Naive thymus-derived CD4-positive, alpha-beta T cell (primary cell): ENCODE measurements at regions not wholly inside any gene's neighbourhood (a gene's known extent, or its start where the extent isn't known, plus 50 kb on each side); places are given as distances from the start of the nearest gene placed in this dataset.

ENCODE experiments used
- ATAC-seq: fragments of 150-1000 bp; cut with Tn5 transposase; 2 replicates; pipeline ENCODE4 v1.10.0; 2021; ENCODE audit warnings: mild to moderate bottlenecking, moderate library complexity
- CTCF ChIA-PET: fragments of 350-600 bp; sonication (Branson Sonifier 250); formaldehyde crosslinking; loops from one replicate; lab custom pipeline; 2021; ENCODE audit warnings: antibody characterized with exemption; lab: Charles Lee
- POLR2A ChIA-PET: fragments of 350-600 bp; sonication (Branson Sonifier 250); formaldehyde crosslinking; loops from one replicate; lab custom pipeline; 2021; ENCODE audit warnings: antibody characterized with exemption, inconsistent platforms; lab: Charles Lee
- DNase-seq, 9 donors: peaks; one replicate each; pipeline versions ENCODE4 v3.0.0 to v3.0.0-alpha.2; 2020 to 2022; ENCODE audit warnings: mixed read lengths in 1 of 9
- H3K27ac ChIP-seq: one replicate; pipeline ENCODE4 v1.7.0; 2013; ENCODE audit warnings: mild to moderate bottlenecking, low read depth, low read length, moderate library complexity
- H3K27me3 ChIP-seq, 2 donors: one replicate each; pipeline ENCODE4 v1.7.0; 2013; ENCODE audit warnings: low read length in 2 of 2, mild to moderate bottlenecking in 2 of 2, moderate library complexity in 2 of 2; ENCODE audit not compliant: control insufficient read depth in 2 of 2, insufficient read depth in 2 of 2
- H3K36me3 ChIP-seq, 3 experiments: 1 replicate in 2 of 3; 2 replicates in 1 of 3; pipeline ENCODE4 v1.7.0; 2013; ENCODE audit warnings: low read length in 3 of 3, mild to moderate bottlenecking in 3 of 3, moderate library complexity in 1 of 3; ENCODE audit not compliant: insufficient read depth in 3 of 3, control insufficient read depth in 2 of 3
- H3K4me1 ChIP-seq, 2 donors: one replicate each; pipeline ENCODE4 v1.7.0; 2013; ENCODE audit warnings: low read length in 2 of 2, mild to moderate bottlenecking in 2 of 2, moderate library complexity in 1 of 2; ENCODE audit not compliant: control insufficient read depth in 2 of 2, insufficient read depth in 2 of 2
- H3K4me3 ChIP-seq: 2 replicates; pipeline ENCODE4 v1.7.0; 2013; ENCODE audit warnings: mild to moderate bottlenecking, low read length
- H3K9me3 ChIP-seq, 3 experiments: 1 replicate in 2 of 3; 2 replicates in 1 of 3; pipeline ENCODE4 v1.7.0; 2013; ENCODE audit warnings: low read length in 3 of 3; ENCODE audit not compliant: control insufficient read depth in 2 of 3
- H3K27ac Mint-ChIP-seq, 9 donors: one replicate each; pipeline ENCODE4 v1.8.0; 2020 to 2022; ENCODE audit warnings: mixed read lengths in 9 of 9, mild to moderate bottlenecking in 8 of 9, moderate library complexity in 5 of 9, inconsistent platforms in 2 of 9
- H3K27me3 Mint-ChIP-seq, 5 donors: one replicate each; pipeline ENCODE4 v1.8.0; 2021 to 2022; ENCODE audit warnings: mixed read lengths in 5 of 5, mild to moderate bottlenecking in 1 of 5
- H3K36me3 Mint-ChIP-seq, 5 donors: one replicate each; pipeline ENCODE4 v1.8.0; 2020 to 2022; ENCODE audit warnings: mixed read lengths in 5 of 5, mild to moderate bottlenecking in 3 of 5, inconsistent platforms in 1 of 5
- H3K4me1 Mint-ChIP-seq, 7 donors: one replicate each; pipeline ENCODE4 v1.8.0; 2020 to 2022; ENCODE audit warnings: mixed read lengths in 7 of 7, mild to moderate bottlenecking in 3 of 7, inconsistent platforms in 1 of 7
- H3K4me3 Mint-ChIP-seq, 10 donors: one replicate each; pipeline ENCODE4 v1.8.0; 2020 to 2022; ENCODE audit warnings: mild to moderate bottlenecking in 10 of 10, mixed read lengths in 10 of 10, moderate library complexity in 6 of 10, inconsistent platforms in 2 of 10
- H3K9me3 Mint-ChIP-seq, 11 donors: one replicate each; pipeline ENCODE4 v1.8.0; 2020 to 2022; ENCODE audit warnings: mixed read lengths in 11 of 11, mild to moderate bottlenecking in 4 of 11, inconsistent platforms in 1 of 11, moderate library complexity in 1 of 11
- intact Hi-C, 2 donors: fragments of 100-400 bp; cut with micrococcal nuclease; formaldehyde crosslinking; loops; one replicate each; pipeline ENCODE4 v1.15.1; 2023

GRCh38 chr1:175894581-175894980, 151.2 kb upstream of the TNR start:
- H3K9me3 Mint-ChIP-seq = peaks cover 0 to 4% (median 0%) of the 10 kb centered on the region in 11 donors
- no peak overlapping the region for H3K4me3 ChIP-seq
- ChIA-PET POLR2A (no interaction called here), CTCF (no interaction called here)
- no peaks in the 10 kb centered on the region for H3K27me3 Mint-ChIP-seq
- no peaks in the 10 kb centered on the region for H3K27me3 ChIP-seq
- H3K36me3 Mint-ChIP-seq = peaks cover 0 to 9% (median 0%) of the 10 kb centered on the region in 5 donors
- H3K4me1 ChIP-seq = no peaks in the 10 kb centered on the region
- H3K36me3 ChIP-seq = no peaks in the 10 kb centered on the region
- no peak overlapping the region for H3K27ac Mint-ChIP-seq
- no peak overlapping the region for H3K4me3 Mint-ChIP-seq
- no peak overlapping the region for H3K27ac ChIP-seq
- intact Hi-C loops = no loop called here
- ATAC-seq (no peak), DNase-seq (no peak)
- no peaks in the 10 kb centered on the region for H3K9me3 ChIP-seq
- peaks cover 0 to 4% (median 0%) of the 10 kb centered on the region in 7 donors for H3K4me1 Mint-ChIP-seq

DNA sequence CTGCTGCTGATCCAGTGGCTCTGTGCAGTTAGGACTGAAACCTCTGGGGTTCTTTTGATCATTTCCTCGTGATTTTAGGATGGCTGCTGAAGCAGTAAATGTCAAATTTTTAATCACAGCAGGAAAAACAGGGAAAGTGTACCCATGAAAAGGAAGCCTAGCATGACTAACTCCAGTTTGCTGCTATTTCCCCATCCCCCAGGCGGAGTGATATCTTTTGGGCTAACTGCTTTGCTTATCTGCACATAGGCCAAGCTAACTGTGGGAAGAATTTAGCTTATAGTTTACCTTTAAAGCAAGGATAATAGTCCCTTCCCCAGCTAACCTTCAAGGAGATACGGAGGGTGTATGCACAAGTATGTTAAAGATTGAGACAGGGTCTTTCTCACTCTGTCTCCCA, 149.8 kb upstream of the TNR start:
- Histone ChIP-seq H3K4me3 (no peak overlapping the region), H3K9me3 (no peaks in the 10 kb centered on the region), H3K27me3 (no peaks in the 10 kb centered on the region), H3K36me3 (no peaks in the 10 kb centered on the region), H3K27ac (no peak overlapping the region), H3K4me1 (no peaks in the 10 kb centered on the region)
- H3K27me3 Mint-ChIP-seq = peaks cover 0 to 7% (median 6%) of the 10 kb centered on the region in 5 donors
- ATAC-seq (no peak), DNase-seq (no peak)
- H3K9me3 Mint-ChIP-seq = peaks cover 0 to 4% (median 0%) of the 10 kb centered on the region in 11 donors
- ChIA-PET CTCF (no interaction called here), POLR2A (no interaction called here)
- intact Hi-C loops = no loop called here
- H3K36me3 Mint-ChIP-seq = peaks cover 0 to 5% (median 0%) of the 10 kb centered on the region in 5 donors
- peaks cover 0 to 6% (median 0%) of the 10 kb centered on the region in 7 donors for H3K4me1 Mint-ChIP-seq
- H3K27ac Mint-ChIP-seq = no peak overlapping the region
- no peak overlapping the region for H3K4me3 Mint-ChIP-seq

DNA sequence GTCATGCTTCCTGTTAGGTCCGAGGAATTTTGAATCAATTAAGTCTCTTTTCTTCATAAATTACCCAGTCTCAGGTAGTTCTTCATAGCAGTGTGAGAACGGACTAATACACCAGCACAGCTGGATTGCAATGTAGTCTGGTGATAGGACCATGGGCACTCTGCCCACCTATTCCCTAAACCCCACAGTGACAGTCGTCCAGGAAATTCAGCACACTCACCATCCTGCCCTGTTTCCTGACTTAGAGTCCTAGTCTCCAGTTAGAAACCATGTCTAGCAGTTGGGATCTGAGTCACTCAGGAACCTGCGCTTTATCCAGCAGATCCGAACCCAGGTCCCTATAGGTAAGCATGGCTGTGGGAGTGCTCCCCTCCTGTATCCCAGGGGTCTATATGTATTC, 149.3 kb upstream of the TNR start:
- no peak overlapping the region for H3K27ac Mint-ChIP-seq
- no peak overlapping the region for H3K4me3 Mint-ChIP-seq
- no peaks in the 10 kb centered on the region for H3K4me1 ChIP-seq
- H3K9me3 ChIP-seq = no peaks in the 10 kb centered on the region
- H3K27ac ChIP-seq = no peak overlapping the region
- H3K4me3 ChIP-seq = no peak overlapping the region
- H3K4me1 Mint-ChIP-seq = peaks cover 0 to 6% (median 0%) of the 10 kb centered on the region in 7 donors
- DNase-seq (no peak), ATAC-seq (no peak)
- peaks cover 0 to 7% (median 6%) of the 10 kb centered on the region in 5 donors for H3K27me3 Mint-ChIP-seq
- peaks cover 0 to 3% (median 0%) of the 10 kb centered on the region in 5 donors for H3K36me3 Mint-ChIP-seq
- H3K27me3 ChIP-seq = no peaks in the 10 kb centered on the region
- POLR2A ChIA-PET = no interaction called here
- intact Hi-C loops = no loop called here
- H3K9me3 Mint-ChIP-seq = peaks cover 0 to 4% (median 0%) of the 10 kb centered on the region in 11 donors
- CTCF ChIA-PET = no interaction called here
- no peaks in the 10 kb centered on the region for H3K36me3 ChIP-seq

DNA sequence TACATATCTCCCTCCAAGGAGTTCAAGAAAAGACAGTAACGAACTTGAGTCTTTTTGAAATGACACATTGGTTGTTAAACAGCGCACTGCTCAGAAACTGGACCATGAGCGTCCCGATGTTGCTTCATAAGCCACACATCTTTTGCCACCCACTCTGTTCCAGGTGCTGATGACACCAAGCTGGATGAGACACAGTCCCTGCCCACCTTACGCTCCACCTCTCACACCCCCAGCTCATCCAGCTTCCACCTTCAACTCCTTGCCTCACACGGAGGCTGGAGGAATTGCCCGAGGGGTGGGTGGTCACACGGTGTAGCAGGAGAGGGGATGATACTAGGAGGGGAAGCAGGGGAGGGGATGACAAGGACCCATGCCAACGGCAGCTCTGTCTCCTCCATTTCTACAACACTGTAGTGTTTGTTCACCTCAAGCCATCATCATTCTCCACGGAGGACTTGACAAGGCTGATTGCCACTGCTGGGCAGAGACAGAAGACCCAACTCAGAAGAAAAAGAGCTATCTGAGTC, 148.5 kb upstream of the TNR start:
- Histone ChIP-seq H3K9me3 (no peaks in the 10 kb centered on the region), H3K4me1 (no peaks in the 10 kb centered on the region), H3K4me3 (no peak overlapping the region), H3K27me3 (no peaks in the 10 kb centered on the region), H3K27ac (no peak overlapping the region), H3K36me3 (no peaks in the 10 kb centered on the region)
- Mint-ChIP-seq H3K4me1 (peaks cover 0 to 6% (median 0%) of the 10 kb centered on the region in 7 donors), H3K36me3 (peaks cover 0 to 3% (median 0%) of the 10 kb centered on the region in 5 donors), H3K4me3 (no peak overlapping the region), H3K27me3 (peaks cover 0 to 7% (median 6%) of the 10 kb centered on the region in 5 donors), H3K27ac (no peak overlapping the region), H3K9me3 (peaks cover 0 to 4% (median 0%) of the 10 kb centered on the region in 11 donors)
- CTCF ChIA-PET = no interaction called here
- DNase-seq = no peak
- ATAC-seq = peak; percentile 4
- POLR2A ChIA-PET = no interaction called here
- intact Hi-C loops = no loop called here

- Mint-ChIP-seq H3K4me1 (peaks cover 0 to 6% (median 0%) of the 10 kb centered on the region in 7 donors), H3K9me3 (peaks cover 0 to 4% (median 0%) of the 10 kb centered on the region in 11 donors), H3K36me3 (peaks cover 0 to 3% (median 0%) of the 10 kb centered on the region in 5 donors), H3K27me3 (peaks cover 0 to 7% (median 6%) of the 10 kb centered on the region in 5 donors), H3K4me3 (no peak overlapping the region), H3K27ac (no peak overlapping the region)
- Histone ChIP-seq H3K4me1 (no peaks in the 10 kb centered on the region), H3K27ac (no peak overlapping the region), H3K9me3 (no peaks in the 10 kb centered on the region), H3K27me3 (no peaks in the 10 kb centered on the region), H3K4me3 (no peak overlapping the region), H3K36me3 (no peaks in the 10 kb centered on the region)
- ChIA-PET CTCF (no interaction called here), POLR2A (no interaction called here)
- intact Hi-C loops = no loop called here
- no peak for ATAC-seq
- no peak for DNase-seq
These were observed 147.6 kb upstream of the TNR start for GRCh38 chr1:175890958-175891357.

- Histone ChIP-seq H3K36me3 (no peaks in the 10 kb centered on the region), H3K4me1 (no peaks in the 10 kb centered on the region), H3K27me3 (no peaks in the 10 kb centered on the region), H3K27ac (no peak overlapping the region), H3K4me3 (no peak overlapping the region), H3K9me3 (no peaks in the 10 kb centered on the region)
- peaks cover 0 to 6% (median 0%) of the 10 kb centered on the region in 7 donors for H3K4me1 Mint-ChIP-seq
- ATAC-seq = no peak
- H3K27ac Mint-ChIP-seq = no peak overlapping the region
- no peak for DNase-seq
- H3K36me3 Mint-ChIP-seq = peaks cover 0 to 3% (median 0%) of the 10 kb centered on the region in 5 donors
- H3K4me3 Mint-ChIP-seq = no peak overlapping the region
- H3K27me3 Mint-ChIP-seq = peaks cover 0 to 7% (median 6%) of the 10 kb centered on the region in 5 donors
- POLR2A ChIA-PET = no interaction called here
- CTCF ChIA-PET = no interaction called here
- H3K9me3 Mint-ChIP-seq = peaks cover 0 to 2% (median 0%) of the 10 kb centered on the region in 11 donors
- intact Hi-C loops = loop anchor here in 1 of 2 donors (5.0 kb wide), 1 partner anchor 743 kb away; no protein-coding TSS in a partner anchor
These were observed 146.5 kb upstream of the TNR start for GRCh38 chr1:175889848-175890247.

DNA sequence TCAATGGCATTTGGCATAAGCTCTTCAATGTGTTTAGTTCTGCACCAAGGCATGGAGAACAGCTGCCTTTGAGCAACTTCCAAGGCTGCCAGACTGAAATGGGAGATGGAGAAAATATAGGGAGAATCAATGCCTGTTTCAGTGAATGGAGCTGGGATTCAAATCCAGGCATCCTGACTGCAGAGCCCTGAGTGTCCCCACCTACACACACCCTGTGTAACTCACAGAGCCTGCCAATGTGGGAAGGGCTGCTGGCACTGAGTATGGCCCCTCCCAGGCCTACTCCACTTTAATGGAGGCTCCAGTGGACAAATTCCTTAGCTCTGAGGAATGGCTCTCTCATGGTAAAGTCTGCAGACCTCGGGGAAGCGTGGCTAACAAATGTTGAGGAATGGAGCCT, 145.6 kb upstream of the TNR start:
- no peak for ATAC-seq
- Mint-ChIP-seq H3K36me3 (no peaks in the 10 kb centered on the region), H3K27me3 (peaks cover 0 to 10% (median 6%) of the 10 kb centered on the region in 5 donors), H3K27ac (no peak overlapping the region), H3K4me3 (no peak overlapping the region), H3K9me3 (peaks cover 0 to 2% (median 0%) of the 10 kb centered on the region in 11 donors), H3K4me1 (peaks cover 0 to 6% (median 0%) of the 10 kb centered on the region in 7 donors)
- DNase-seq = no peak
- POLR2A ChIA-PET = no interaction called here
- intact Hi-C loops = loop anchor here in 1 of 2 donors (5.0 kb wide), 1 partner anchor 742 kb away; no protein-coding TSS in a partner anchor
- Histone ChIP-seq H3K4me1 (no peaks in the 10 kb centered on the region), H3K9me3 (no peaks in the 10 kb centered on the region), H3K4me3 (no peak overlapping the region), H3K36me3 (no peaks in the 10 kb centered on the region), H3K27me3 (no peaks in the 10 kb centered on the region), H3K27ac (no peak overlapping the region)
- CTCF ChIA-PET = no interaction called here
